ENCODE measurements at regions not wholly inside any gene's neighbourhood (a gene's known extent, or its start where the extent isn't known, plus 50 kb on each side); places are given as distances from the start of the nearest gene placed in this dataset.

DNA sequence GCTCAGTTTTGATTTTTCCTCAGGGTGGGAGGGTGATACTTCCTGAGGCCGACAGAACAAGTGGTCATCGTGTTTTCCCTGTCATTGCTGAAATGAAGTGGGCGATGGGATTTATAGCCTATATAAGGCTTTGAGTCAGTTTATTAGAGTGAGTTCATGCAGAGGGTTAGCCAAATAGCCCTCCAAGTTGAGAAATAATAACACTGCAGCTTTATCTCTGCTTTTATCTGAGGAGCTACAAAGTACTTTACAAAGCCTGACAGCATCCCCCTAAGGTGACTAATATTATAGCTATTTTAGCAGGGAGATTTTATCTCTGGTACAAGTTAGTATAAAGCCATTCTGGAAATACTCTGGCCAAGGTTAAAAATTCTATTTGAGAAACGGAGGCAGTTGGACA is 389.6 kb downstream of the MFSD1 start:
- Histone ChIP-seq H3K4me3 (no peak overlapping the region), H3K9me3 (no peaks in the 10 kb centered on the region), H3K36me3 (no peaks in the 10 kb centered on the region), H3K27me3 (no peaks in the 10 kb centered on the region; the same call in 1 of the 2 replicates)
- DNase-seq, result no peak

DNA sequence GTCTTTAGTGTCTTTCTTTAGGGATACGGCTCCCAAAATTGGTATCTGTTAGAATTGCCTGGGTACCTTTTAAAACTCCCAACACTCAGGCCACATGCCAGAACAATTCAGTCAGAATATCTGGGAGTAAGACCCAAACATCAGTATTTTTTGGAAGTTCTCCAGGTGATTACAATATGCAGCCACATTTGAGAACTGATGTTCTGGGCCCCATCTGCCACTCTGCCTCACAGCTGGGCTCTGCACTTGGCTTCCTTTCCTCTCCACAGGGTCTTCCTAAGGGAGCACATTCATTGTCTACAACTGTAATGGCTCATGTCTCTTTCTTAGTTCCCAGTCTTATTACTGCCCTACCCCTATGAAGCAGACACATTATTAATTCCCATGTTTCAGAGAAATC is 394.5 kb downstream of the MFSD1 start:
- no peak for DNase-seq

DNA sequence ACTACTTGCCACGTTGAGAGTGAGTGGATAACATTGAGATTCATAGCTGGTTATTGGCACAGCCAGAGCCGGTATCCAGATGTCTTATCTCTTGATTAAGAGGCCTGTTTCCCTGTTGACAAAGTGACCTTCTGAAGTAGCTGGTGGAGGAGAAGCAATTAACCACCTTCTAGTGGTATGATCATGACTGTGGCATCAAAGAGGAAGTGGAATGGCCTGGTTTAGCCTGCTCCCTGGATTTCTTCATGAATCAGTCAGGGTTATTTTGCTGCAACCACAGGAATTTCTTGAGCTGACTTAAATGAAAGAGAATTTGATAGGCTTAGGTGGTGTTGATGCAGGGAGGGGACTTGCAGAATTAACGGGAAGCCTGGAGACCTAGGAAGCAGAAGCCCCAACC is 398.3 kb downstream of the MFSD1 start:
- H3K9me3 ChIP-seq, result peaks cover 4% of the 10 kb centered on the region; the same call in 1 of the 2 replicates
- no peaks in the 10 kb centered on the region for H3K27me3 ChIP-seq
- DNase-seq, result no peak
- no peaks in the 10 kb centered on the region for H3K36me3 ChIP-seq
- H3K4me3 ChIP-seq, result no peak overlapping the region

More for the DNA sequence above, 394.5 kb downstream of the MFSD1 start:
- Histone ChIP-seq H3K9me3 (peaks cover 4% of the 10 kb centered on the region; the same call in 1 of the 2 replicates), H3K36me3 (no peaks in the 10 kb centered on the region), H3K4me3 (no peak overlapping the region), H3K27me3 (no peaks in the 10 kb centered on the region; the same call in 1 of the 2 replicates)

DNA sequence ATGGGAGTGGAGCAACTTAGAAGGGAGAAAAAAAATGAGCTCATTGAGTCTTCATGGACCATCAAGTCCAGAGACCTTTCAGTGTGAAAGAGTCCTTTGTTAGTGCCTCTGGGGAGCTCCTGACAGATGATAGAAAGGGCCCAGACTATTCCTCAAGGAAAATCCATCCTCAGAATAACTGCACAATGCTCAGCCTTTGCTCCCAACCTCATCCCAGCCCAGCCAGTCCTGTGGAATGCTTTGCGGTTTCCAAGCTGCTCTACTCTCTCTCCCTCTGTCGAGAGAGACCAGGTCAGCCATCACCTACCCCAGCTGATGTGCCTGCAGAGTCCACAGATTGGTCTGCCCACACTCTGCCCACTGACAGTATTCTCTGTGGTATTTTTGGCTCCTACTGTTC is 406.2 kb downstream of the MFSD1 start:
- no peak for DNase-seq
- H3K9me3 ChIP-seq, result no peaks in the 10 kb centered on the region; the same call in 1 of the 2 replicates
- H3K36me3 ChIP-seq, result no peaks in the 10 kb centered on the region
- H3K4me3 ChIP-seq, result no peak overlapping the region
- H3K27me3 ChIP-seq, result no peaks in the 10 kb centered on the region

DNA sequence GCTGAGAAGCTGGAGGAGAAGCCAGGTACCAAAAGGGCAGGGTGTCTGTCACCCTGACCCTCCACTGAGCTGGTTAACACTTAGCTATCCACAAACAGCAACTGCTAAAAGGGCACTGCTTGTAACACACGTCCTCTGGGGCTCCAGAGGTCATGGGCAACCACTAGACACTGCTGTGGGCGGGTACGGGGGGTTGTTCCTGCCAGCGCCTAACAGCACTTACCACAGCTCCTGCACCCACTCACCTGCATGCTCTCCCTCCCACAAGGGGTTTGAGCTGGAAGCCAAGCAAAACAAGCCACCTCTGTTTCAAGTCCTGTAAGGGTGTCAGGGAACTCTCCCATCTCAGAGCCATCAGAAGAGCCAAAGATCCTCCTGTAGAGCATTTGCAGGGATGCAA is 407.6 kb downstream of the MFSD1 start:
- H3K27me3 ChIP-seq, result no peaks in the 10 kb centered on the region

DNA sequence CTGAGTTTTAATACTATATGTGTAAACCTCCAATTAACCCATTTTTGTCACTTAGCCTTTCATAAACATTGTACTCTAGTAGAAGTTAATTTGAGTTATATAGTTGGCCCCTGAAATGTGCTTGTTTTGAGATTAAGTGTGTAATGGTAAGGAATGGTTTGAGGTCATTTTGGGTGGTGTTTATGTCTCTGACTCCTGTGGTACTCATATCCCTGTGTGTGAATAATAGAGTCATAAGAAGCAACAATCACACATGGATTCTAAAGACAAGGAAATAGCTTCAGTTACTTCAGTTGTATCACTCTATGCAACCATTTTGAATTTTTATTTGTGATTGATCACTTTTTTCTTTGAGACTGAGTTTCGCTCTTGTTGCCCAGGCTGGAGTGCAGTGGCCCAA is 408.5 kb downstream of the MFSD1 start:
- Histone ChIP-seq H3K4me3 (no peak overlapping the region), H3K36me3 (no peaks in the 10 kb centered on the region), H3K9me3 (no peaks in the 10 kb centered on the region; the same call in 1 of the 2 replicates), H3K27me3 (no peaks in the 10 kb centered on the region)
- DNase-seq, result no peak

More for the DNA sequence above, 407.6 kb downstream of the MFSD1 start:
- no peaks in the 10 kb centered on the region; the same call in 1 of the 2 replicates for H3K9me3 ChIP-seq
- no peak overlapping the region for H3K4me3 ChIP-seq
- no peak for DNase-seq
- H3K36me3 ChIP-seq, result no peaks in the 10 kb centered on the region

DNA sequence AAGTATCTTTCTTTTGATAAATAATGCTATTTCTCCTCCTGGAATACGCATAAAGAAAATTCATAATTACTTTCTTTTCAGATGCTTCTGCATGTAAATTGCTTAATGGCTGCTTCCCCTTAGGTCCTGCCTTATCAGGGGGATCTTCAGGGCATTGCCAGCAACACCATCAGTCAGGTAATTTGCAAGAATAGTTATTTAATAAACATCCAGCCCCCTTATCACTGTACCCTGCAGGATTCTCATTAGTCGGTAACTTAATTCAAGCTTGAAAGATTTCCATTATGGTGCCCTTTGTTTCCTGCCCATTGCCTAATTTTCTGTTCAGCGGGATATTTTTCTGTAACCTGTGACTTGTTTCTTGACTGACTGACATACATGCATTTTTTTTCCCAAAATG is 414.5 kb downstream of the MFSD1 start:
- Histone ChIP-seq H3K27me3 (no peaks in the 10 kb centered on the region; the same call in 1 of the 2 replicates), H3K9me3 (no peaks in the 10 kb centered on the region), H3K36me3 (no peaks in the 10 kb centered on the region), H3K4me3 (no peak overlapping the region)
- DNase-seq, result no peak

DNA sequence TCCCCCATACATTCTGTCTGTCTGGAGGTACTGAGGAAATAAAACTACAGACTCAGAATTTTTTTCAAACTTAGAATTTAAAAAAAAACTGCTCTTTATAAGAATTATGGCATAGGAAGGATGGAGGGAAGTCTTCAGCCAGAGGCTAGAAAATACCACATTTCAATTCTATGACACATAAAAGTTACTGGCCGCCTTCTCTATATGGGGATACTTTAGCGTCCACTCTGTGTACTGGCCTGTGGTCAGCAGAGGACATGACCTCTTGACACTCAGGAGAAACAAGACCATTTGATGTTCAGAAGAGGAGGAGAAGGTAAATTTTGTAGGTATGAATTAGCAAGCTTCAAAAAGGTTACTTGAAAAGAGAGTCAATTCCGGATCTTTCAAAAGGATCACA is 417.4 kb downstream of the MFSD1 start:
- Histone ChIP-seq H3K27me3 (peaks cover 15% of the 10 kb centered on the region; the same call in 1 of the 2 replicates), H3K4me3 (no peak overlapping the region), H3K9me3 (no peaks in the 10 kb centered on the region), H3K36me3 (no peaks in the 10 kb centered on the region)
- DNase-seq, result no peak

DNA sequence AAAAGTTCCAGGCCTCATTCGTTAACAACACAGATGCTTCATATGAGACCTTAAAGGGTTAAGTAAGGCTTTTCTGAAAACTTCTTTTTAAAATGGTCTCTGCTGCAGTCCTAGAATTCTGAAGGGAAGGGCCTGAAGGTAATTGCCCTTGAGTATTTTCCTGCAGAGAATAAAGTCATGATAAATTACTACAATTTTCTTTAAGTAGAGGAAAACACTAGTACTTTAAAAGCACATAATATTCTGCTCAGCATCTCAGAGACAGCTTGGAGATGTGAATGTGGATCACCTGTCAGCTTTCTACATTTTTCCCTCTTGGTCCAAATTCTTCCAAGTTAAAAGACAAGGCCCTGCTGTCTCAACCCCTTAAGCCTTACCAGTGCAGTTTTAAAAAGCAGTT is 419.5 kb downstream of the MFSD1 start:
- Histone ChIP-seq H3K36me3 (no peaks in the 10 kb centered on the region), H3K27me3 (peaks cover 18% of the 10 kb centered on the region), H3K9me3 (no peaks in the 10 kb centered on the region), H3K4me3 (no peak overlapping the region)
- no peak for DNase-seq

DNA sequence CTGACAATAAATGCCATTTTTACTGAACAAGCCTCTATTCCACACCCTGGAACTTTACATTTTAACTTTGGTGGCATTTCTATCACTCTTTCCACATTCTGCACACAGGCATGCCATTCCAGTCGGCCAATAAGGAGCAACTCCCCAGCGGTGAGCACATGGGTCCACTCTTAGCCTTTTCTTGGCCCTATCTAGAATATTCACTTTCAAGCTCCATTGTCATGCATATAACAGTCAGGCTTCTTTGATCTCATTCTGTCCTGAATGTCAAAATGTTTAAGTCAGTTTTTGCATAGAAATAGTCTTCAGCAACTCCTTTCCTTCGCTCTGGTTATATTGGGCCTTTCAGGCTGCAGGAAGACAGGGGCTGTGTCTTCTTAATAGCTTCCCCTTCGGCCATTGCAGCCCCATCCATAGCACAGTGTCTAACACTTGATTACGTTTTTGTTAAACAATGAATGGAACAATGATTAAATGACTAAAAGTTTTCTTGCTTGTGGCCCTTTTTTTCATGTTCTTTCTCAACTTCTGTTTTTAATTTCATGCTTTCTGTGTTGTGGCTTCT is 427.3 kb downstream of the MFSD1 start:
- peaks cover 12% of the 10 kb centered on the region for H3K27me3 ChIP-seq

DNA sequence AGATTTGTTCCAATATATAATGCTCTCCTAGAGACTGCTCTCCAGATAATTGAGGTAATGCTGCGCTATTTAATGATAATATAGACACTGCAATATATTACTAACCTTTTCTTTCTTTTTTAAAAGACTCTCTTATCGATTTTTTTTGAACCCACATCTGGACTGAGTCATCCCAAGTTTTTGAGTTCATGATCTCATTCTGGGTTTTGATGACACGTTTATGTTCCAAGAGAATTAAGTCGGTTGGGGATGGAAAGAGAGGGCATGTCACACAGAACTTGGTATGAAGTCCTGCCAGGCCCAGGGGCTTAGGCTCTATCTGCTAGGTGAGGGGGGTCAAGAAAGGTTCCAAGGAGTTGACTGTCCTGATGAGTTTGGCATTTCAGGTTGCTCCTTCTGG is 431.1 kb downstream of the MFSD1 start:
- no peak for DNase-seq
- no peak overlapping the region for H3K4me3 ChIP-seq
- peaks cover 4% of the 10 kb centered on the region for H3K27me3 ChIP-seq
- H3K36me3 ChIP-seq, result no peaks in the 10 kb centered on the region
- no peaks in the 10 kb centered on the region; the same call in 1 of the 2 replicates for H3K9me3 ChIP-seq

More for the DNA sequence above, 427.3 kb downstream of the MFSD1 start:
- DNase-seq, result no peak
- no peak overlapping the region for H3K4me3 ChIP-seq
- H3K36me3 ChIP-seq, result no peaks in the 10 kb centered on the region
- H3K9me3 ChIP-seq, result no peaks in the 10 kb centered on the region; the same call in 1 of the 2 replicates

DNA sequence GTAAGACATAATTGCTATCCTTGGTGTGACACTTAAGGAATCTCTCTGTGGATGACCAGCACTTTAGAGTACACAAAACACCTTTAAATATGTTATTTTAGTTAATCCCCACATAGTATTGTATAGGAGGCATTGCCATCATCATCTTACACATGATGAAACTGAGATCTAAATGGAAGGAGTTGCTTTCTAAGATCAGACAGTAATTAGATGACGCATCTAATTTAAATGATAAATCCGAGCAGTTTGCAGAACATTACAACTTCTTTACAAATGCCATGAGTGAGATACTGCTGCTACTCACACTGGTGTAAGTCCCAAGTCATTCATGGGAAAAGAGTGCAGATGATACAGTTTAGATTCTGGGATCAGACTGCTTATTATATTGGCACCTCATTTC is 431.9 kb downstream of the MFSD1 start:
- no peaks in the 10 kb centered on the region; the same call in 1 of the 2 replicates for H3K9me3 ChIP-seq
- no peak overlapping the region for H3K4me3 ChIP-seq
- H3K27me3 ChIP-seq, result peaks cover 4% of the 10 kb centered on the region; the same call in 1 of the 2 replicates
- DNase-seq, result no peak
- H3K36me3 ChIP-seq, result no peaks in the 10 kb centered on the region

DNA sequence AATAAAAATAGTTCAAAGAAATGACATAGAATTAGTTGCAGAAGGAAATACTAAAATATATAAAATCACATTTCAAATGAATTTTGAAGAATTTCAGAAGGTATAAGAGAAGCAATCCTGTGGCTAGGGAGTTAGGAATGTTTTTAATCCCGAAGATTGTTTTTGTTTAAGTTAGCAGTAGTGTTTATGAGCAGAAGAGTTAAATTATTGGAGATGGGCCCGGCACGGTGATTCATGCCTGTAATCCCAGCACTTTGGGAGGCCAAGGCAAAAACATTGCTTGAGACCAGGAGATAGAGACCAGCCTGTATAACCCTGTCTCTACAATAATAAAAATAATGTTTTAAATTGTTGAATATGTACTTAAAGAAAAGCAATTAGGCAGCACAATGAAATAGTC is 432.5 kb downstream of the MFSD1 start:
- peak; percentile 81 for DNase-seq
- H3K27me3 ChIP-seq, result peaks cover 4% of the 10 kb centered on the region; the same call in 1 of the 2 replicates
- H3K4me3 ChIP-seq, result no peak overlapping the region
- H3K9me3 ChIP-seq, result no peaks in the 10 kb centered on the region; the same call in 1 of the 2 replicates
- H3K36me3 ChIP-seq, result no peaks in the 10 kb centered on the region

DNA sequence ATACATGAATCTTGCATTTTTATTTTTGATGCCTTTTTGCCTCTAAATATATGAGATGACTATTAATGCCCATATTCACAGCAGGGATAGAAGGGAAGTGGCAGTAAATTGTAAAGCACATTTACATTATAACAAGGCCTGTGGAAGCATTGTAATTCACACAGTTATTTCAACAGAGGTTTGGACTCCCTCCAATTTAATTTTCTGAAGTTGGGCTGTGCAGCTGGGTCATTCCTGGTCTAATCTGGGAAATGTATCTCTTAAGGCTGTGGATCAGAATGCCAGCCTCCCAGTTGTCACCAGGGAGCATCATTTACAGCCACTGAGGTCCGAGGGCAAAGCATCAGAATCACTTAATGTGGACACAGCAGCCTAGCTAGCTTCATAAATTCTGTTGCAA is 434.5 kb downstream of the MFSD1 start:
- no peaks in the 10 kb centered on the region; the same call in 1 of the 2 replicates for H3K9me3 ChIP-seq
- H3K27me3 ChIP-seq, result peaks cover 4% of the 10 kb centered on the region; the same call in 1 of the 2 replicates
- DNase-seq, result no peak
- no peak overlapping the region for H3K4me3 ChIP-seq
- no peaks in the 10 kb centered on the region for H3K36me3 ChIP-seq

DNA sequence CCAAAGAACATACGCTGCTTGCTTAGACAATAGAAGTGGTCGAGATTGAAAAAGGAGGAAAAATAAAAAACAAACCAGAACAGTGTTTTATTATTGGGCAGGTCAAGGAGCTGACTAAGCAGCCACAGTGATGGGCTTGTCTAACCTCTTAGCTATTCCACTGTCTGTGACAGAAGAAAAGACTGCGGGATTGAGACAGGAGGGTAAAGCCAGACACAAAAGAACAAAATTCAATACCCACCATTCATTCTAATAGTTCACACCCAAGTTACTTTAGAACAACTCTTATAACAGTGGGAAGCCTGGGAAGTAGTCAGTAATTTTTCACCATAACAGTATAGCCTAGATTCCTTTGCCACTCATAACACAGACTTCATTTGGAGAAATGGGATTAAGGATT is 435.4 kb downstream of the MFSD1 start:
- H3K27me3 ChIP-seq, result 0 out of 2 replicates have a peak, but pooled peaks cover 4% of the 10 kb centered on the region
- no peaks in the 10 kb centered on the region for H3K36me3 ChIP-seq
- no peak for DNase-seq
- H3K4me3 ChIP-seq, result no peak overlapping the region
- no peaks in the 10 kb centered on the region; the same call in 1 of the 2 replicates for H3K9me3 ChIP-seq

DNA sequence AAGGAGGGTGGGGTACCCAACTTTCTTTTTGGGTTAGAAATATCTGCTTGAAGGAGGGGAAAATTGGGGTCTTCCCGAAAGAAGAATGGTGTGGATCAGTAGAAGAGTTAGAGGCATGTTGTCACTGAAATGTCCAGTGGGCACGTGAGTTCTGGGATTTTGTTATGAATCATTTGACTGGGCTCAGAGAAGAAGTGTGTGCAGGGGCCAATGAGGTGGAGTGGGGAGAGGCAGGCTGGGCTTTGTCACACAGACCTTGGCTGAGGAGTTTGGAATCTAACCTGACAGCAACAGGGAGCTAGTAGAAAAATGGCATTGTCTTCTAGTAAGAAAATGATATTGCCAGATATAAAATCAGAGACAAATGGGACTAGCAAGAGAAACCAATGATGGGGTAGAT is 436.8 kb downstream of the MFSD1 start:
- H3K4me3 ChIP-seq, result no peak overlapping the region
- peak; percentile 36 for DNase-seq
- H3K27me3 ChIP-seq, result no peaks in the 10 kb centered on the region
- no peaks in the 10 kb centered on the region for H3K36me3 ChIP-seq
- H3K9me3 ChIP-seq, result no peaks in the 10 kb centered on the region

DNA sequence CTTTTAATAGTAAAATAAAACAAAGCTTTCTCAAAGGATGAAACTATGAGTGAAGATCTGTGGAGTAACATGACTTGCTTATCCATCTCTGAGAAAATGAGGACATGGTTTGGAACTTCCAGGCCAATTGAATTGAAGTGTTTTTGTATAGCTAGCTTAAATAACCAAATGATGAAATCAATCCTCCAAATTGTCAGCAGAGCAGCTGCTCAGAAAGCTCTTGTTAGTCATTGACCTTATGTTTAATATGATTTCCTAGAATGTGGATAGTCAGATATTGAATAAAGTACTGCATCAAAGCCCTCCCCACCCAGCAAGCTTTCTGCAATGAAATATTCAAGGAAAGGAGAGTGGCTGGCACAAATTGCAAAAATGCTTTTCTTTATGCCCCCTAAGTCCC is 437.2 kb downstream of the MFSD1 start:
- no peaks in the 10 kb centered on the region for H3K36me3 ChIP-seq
- no peaks in the 10 kb centered on the region for H3K9me3 ChIP-seq
- H3K27me3 ChIP-seq, result no peaks in the 10 kb centered on the region
- H3K4me3 ChIP-seq, result no peak overlapping the region
- DNase-seq, result no peak

DNA sequence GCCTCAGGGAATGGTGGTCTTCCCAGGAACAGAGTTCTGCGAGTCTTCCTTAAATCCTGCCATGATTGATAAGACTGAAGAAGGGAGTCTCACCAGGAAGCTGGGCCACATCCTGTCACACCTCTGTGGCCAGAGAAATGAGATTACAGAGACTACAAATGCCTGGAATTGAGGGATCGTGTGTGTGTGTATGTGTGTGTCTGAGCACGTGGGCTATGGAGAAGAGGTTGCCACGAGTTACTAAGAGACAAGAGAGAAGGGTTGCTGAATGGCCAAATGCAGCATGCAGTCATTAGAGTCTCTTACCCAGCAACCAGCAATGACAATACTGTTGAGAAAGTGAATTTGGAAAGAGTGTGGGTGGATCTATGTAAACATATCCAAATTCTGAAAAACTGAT is 443.1 kb downstream of the MFSD1 start:
- no peak for DNase-seq
- no peaks in the 10 kb centered on the region for H3K9me3 ChIP-seq

More for the DNA sequence above, 443.1 kb downstream of the MFSD1 start:
- no peak overlapping the region for H3K4me3 ChIP-seq
- H3K36me3 ChIP-seq, result no peaks in the 10 kb centered on the region
- no peaks in the 10 kb centered on the region for H3K27me3 ChIP-seq

Data from MG63 (cell line).